BE2C (cell line): ENCODE measurements at regions not wholly inside any gene's neighbourhood (a gene's known extent, or its start where the extent isn't known, plus 50 kb on each side); places are given as distances from the start of the nearest gene placed in this dataset.

ENCODE experiments used
- DNase-seq: peaks from one replicate; pipeline ENCODE4 v3.0.0-alpha.2; 2020
- H3K27me3 ChIP-seq: fragments of 250-450 bp; sonication (Bioruptor Pico); 2 replicates; pipeline ENCODE4 v1.5.1; 2020; ENCODE audit warnings: mild to moderate bottlenecking
- H3K36me3 ChIP-seq: fragments of 250-450 bp; sonication (Bioruptor Pico); 2 replicates; pipeline ENCODE4 v1.5.1; 2020; ENCODE audit warnings: mild to moderate bottlenecking
- H3K4me1 ChIP-seq: fragments of 250-450 bp; sonication (Bioruptor Pico); 2 replicates; pipeline ENCODE4 v1.5.1; 2020
- H3K4me3 ChIP-seq: 2 replicates; pipeline ENCODE4 v1.5.1; 2011; ENCODE audit warnings: low read depth, low read length
- H3K9me3 ChIP-seq: fragments of 250-450 bp; sonication (Bioruptor Pico); 2 replicates; pipeline ENCODE4 v1.5.1; 2020
- CTCF ChIP-seq: IDR thresholded peaks from 2 replicates; pipeline ENCODE4 v1.5.1; 2012; ENCODE audit warnings: mild to moderate bottlenecking, low read depth, low read length

DNA sequence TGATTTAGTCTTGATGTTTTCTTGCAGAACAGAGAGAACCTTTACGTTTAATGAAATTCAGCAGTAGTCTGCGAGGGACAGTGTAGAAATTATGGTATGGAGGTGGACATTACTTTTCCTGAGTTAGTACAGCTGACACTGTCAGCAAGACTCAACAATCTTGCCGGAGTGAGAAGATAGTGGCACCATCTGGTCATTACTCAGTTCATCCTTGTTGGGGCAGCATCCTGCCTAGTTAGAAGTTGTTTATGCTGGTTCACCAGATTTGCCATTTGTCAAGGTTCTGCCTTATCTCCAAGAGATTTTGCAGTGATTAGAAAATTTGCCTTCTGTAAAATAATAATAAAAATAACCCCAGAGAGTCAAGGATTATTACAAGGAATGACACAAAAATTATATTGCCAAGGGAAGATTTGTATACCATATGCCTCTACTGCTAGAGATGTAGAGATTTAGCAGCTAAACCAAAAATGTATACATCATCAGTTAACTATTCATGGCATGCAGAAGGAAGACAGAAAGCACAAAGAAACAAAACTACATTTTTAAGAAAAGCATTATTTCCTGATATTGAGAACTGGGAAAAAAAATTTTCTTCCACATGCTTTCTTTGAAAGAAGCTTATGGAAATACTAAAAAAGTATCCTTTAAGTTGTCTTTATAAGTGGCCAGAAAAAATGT, 1967.4 kb downstream of the NCAM2 start:
- Histone ChIP-seq H3K9me3 (no peaks in the 10 kb centered on the region), H3K36me3 (no peaks in the 10 kb centered on the region), H3K4me1 (no peaks in the 10 kb centered on the region), H3K4me3 (no peak overlapping the region), H3K27me3 (no peaks in the 10 kb centered on the region)
- 0 out of 2 replicates have a peak, but pooled peaks have one; percentile 4 for TF ChIP-seq CTCF
- no peak for DNase-seq

- no peak for DNase-seq
- no peak overlapping the region for H3K4me3 ChIP-seq
- no peaks in the 10 kb centered on the region for H3K27me3 ChIP-seq
- TF ChIP-seq CTCF = no peak
- H3K4me1 ChIP-seq = no peaks in the 10 kb centered on the region
- H3K36me3 ChIP-seq = no peaks in the 10 kb centered on the region
- H3K9me3 ChIP-seq = no peaks in the 10 kb centered on the region
Measured at GRCh38 chr21:22981819-22982218, 1983.6 kb downstream of the NCAM2 start.

DNA sequence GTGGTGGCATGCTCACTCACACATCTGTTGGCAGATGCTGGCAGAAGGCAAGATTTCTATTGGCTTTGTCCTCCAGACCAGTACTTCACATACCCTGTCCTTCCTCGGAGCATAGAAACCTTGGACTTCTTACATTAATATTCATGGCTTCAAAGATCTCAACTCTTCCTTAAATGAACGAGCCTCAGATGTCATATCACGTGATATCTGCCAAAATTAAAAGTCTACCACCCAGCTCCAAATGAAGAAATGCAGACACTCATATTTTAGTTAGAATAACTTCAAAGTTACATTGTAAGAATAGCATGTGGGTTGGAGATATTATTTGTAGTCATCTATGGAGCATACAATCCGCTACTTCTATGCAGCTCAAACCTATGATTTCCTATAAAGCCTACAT, 1994.9 kb downstream of the NCAM2 start:
- no peaks in the 10 kb centered on the region for H3K36me3 ChIP-seq
- no peak for TF ChIP-seq CTCF
- H3K4me3 ChIP-seq = no peak overlapping the region
- no peak for DNase-seq
- H3K27me3 ChIP-seq = no peaks in the 10 kb centered on the region
- no peaks in the 10 kb centered on the region for H3K4me1 ChIP-seq
- no peaks in the 10 kb centered on the region for H3K9me3 ChIP-seq

DNA sequence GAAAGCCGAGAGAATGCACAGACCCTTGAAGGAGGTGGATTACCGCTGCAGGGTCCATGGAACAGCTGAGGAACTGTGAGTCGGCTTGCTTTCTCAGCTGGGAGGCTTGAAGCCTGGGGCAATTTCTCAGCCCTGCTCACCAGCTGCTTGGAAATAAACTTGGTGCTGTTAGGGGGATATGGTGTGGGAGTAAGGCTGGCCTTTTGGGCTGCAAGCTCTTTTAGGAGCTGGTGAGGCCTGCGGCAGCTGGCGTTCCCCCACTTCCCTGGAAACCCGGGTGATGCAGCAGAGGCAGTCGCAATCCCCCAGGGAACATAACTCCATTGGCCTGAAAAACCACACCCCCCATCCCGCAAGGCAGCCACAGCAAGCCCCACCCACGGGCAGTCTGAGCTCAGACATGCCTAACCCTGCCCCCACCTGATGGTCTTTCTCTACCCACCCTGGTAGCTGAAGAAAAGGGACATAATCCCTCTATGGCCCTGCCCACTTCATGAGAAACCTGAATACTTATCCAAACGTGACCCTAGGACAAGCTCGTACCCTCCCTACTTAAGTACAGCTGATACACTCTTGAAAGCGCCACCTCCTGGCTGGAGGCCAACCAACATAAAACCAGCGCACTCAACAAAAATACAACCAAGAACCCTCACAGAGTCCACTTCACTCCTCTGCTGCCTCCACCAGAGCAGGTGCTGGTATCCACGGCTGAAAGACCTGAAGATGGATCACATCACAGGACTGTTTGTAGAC, 1995.8 kb downstream of the NCAM2 start:
- H3K36me3 ChIP-seq = no peaks in the 10 kb centered on the region
- H3K4me3 ChIP-seq = no peak overlapping the region
- H3K4me1 ChIP-seq = no peaks in the 10 kb centered on the region
- DNase-seq = peak; percentile 10
- H3K9me3 ChIP-seq = no peaks in the 10 kb centered on the region
- no peaks in the 10 kb centered on the region for H3K27me3 ChIP-seq
- TF ChIP-seq CTCF = no peak

DNA sequence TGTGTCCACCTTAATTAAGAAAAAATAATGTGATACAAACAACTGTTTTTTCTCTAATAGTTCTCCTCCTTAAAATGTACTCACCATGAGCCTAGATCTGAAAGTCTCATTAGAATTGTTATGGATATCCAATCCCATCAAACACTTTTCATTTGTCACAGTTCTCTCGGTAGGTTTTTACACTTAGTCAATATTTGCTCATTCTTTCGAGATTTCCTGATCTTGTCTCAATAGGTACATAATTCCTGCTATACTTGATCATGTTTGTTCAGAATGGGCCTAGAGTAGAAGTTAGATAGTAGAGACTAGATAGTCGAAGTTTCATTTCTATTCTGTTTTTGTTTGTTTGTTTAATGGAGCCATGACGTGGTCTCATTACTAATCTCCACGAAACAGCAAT, 2005.7 kb downstream of the NCAM2 start:
- H3K4me3 ChIP-seq = no peak overlapping the region
- no peak for DNase-seq
- no peaks in the 10 kb centered on the region for H3K36me3 ChIP-seq
- H3K9me3 ChIP-seq = no peaks in the 10 kb centered on the region
- TF ChIP-seq CTCF = no peak
- 0 out of 2 replicates have a peak, but pooled peaks cover 2% of the 10 kb centered on the region for H3K4me1 ChIP-seq
- H3K27me3 ChIP-seq = no peaks in the 10 kb centered on the region

- TF ChIP-seq CTCF = no peak
- Histone ChIP-seq H3K9me3 (no peaks in the 10 kb centered on the region), H3K4me3 (peak overlapping the region; percentile 31), H3K36me3 (no peaks in the 10 kb centered on the region), H3K4me1 (0 out of 2 replicates have a peak, but pooled peaks cover 2% of the 10 kb centered on the region), H3K27me3 (no peaks in the 10 kb centered on the region)
- DNase-seq = peak; percentile 30
Measured at GRCh38 chr21:23008601-23009202, 2010.5 kb downstream of the NCAM2 start.
